WTC11 (cell line): ENCODE measurements at regions not wholly inside any gene's neighbourhood (a gene's known extent, or its start where the extent isn't known, plus 50 kb on each side); places are given as distances from the start of the nearest gene placed in this dataset.

Experiments used
- ATAC-seq: fragments of 200-7000 bp; cut with Tn5 transposase; 2 replicates; pipeline ENCODE4 v1.10.0; 2021; ENCODE audit warnings: mild to moderate bottlenecking, moderate library complexity
- CTCF ChIA-PET: fragments of 300-600 bp; sonication (Branson Sonifier 250); formaldehyde crosslinking; loops from one replicate; lab custom pipeline; 2021; ENCODE audit warnings: antibody characterized with exemption; lab: Charles Lee
- POLR2A ChIA-PET: fragments of 350-600 bp; sonication (Branson Sonifier 250); formaldehyde crosslinking; loops from one replicate; lab custom pipeline; 2021; ENCODE audit warnings: antibody characterized with exemption; lab: Charles Lee
- DNase-seq: peaks from one replicate; pipeline ENCODE4 v3.0.0; 2021; ENCODE audit warnings: low spot score
- H3K27ac Mint-ChIP-seq: 2 replicates; pipeline ENCODE4 v1.8.0; 2021; ENCODE audit warnings: mixed read lengths
- H3K27me3 Mint-ChIP-seq: 2 replicates; pipeline ENCODE4 v1.8.0; 2021; ENCODE audit warnings: low read depth, mild to moderate bottlenecking, moderate library complexity, mixed read lengths
- H3K36me3 Mint-ChIP-seq: 2 replicates; pipeline ENCODE4 v1.8.0; 2021; ENCODE audit warnings: mixed read lengths
- H3K4me1 Mint-ChIP-seq: 2 replicates; pipeline ENCODE4 v1.8.0; 2022; ENCODE audit warnings: mixed read lengths
- H3K4me3 Mint-ChIP-seq: 2 replicates; pipeline ENCODE4 v1.8.0; 2021; ENCODE audit warnings: mild to moderate bottlenecking, moderate library complexity, mixed read lengths
- H3K9me3 Mint-ChIP-seq: 2 replicates; pipeline ENCODE4 v1.8.0; 2021; ENCODE audit warnings: mixed read lengths
- ATF1 ChIP-seq: sonication (generic); formaldehyde crosslinking; IDR thresholded peaks from 2 replicates; pipeline ENCODE4 v1.8.1; 2023; ENCODE audit warnings: mild to moderate bottlenecking, moderate library complexity, missing genetic modification reagents
- CBFB ChIP-seq: sonication (generic); formaldehyde crosslinking; IDR thresholded peaks from 2 replicates; pipeline ENCODE4 v1.8.1; 2022; ENCODE audit warnings: mild to moderate bottlenecking, low read depth, missing genetic modification reagents
- ELF4 ChIP-seq: sonication (generic); formaldehyde crosslinking; IDR thresholded peaks from 2 replicates; pipeline ENCODE4 v1.8.1; 2022; ENCODE audit warnings: low read depth, mild to moderate bottlenecking, moderate library complexity, missing genetic modification reagents
- ETV6 ChIP-seq: sonication (generic); formaldehyde crosslinking; IDR thresholded peaks from 2 replicates; pipeline ENCODE4 v1.8.1; 2022; ENCODE audit warnings: mild to moderate bottlenecking, missing genetic modification reagents
- FOXJ3 ChIP-seq: sonication (generic); formaldehyde crosslinking; IDR thresholded peaks from 2 replicates; pipeline ENCODE4 v1.9.0; 2021; ENCODE audit warnings: missing genetic modification reagents, mild to moderate bottlenecking, borderline replicate concordance
- GRHL2 ChIP-seq: fragments of 250-450 bp; sonication (Bioruptor Pico); IDR thresholded peaks from 2 replicates; pipeline ENCODE4 v1.8.0; 2022; ENCODE audit warnings: mild to moderate bottlenecking, moderate library complexity; ENCODE audit not compliant: insufficient replicate concordance, severe bottlenecking
- JAZF1 ChIP-seq: fragments of 250-450 bp; sonication (Bioruptor Pico); IDR thresholded peaks from 2 replicates; pipeline ENCODE4 v1.9.0; 2021; ENCODE audit warnings: moderate library complexity, mild to moderate bottlenecking, inconsistent platforms
- NFE2L1 ChIP-seq: sonication (generic); formaldehyde crosslinking; IDR thresholded peaks from 2 replicates; pipeline ENCODE4 v1.8.1; 2023; ENCODE audit warnings: missing genetic modification reagents
- TCF7 ChIP-seq: sonication (generic); formaldehyde crosslinking; IDR thresholded peaks from 2 replicates; pipeline ENCODE4 v1.8.0; 2022; ENCODE audit warnings: mild to moderate bottlenecking, low read depth, missing genetic modification reagents, moderate library complexity
- TP53 ChIP-seq: sonication (generic); formaldehyde crosslinking; IDR thresholded peaks from 2 replicates; pipeline ENCODE4 v1.8.1; 2023; ENCODE audit warnings: mild to moderate bottlenecking, missing genetic modification reagents
- ZNF121 ChIP-seq: sonication (generic); formaldehyde crosslinking; IDR thresholded peaks from 2 replicates; pipeline ENCODE4 v1.8.0; 2023; ENCODE audit warnings: missing genetic modification reagents
- ZNF138 ChIP-seq: sonication (generic); formaldehyde crosslinking; conservative IDR thresholded peaks from 2 replicates; pipeline ENCODE4 v1.8.1; 2022; ENCODE audit warnings: mild to moderate bottlenecking, moderate library complexity, missing genetic modification reagents
- ZNF263 ChIP-seq: sonication (generic); formaldehyde crosslinking; IDR thresholded peaks from 2 replicates; pipeline ENCODE4 v1.8.1; 2022; ENCODE audit warnings: low read depth, mild to moderate bottlenecking, moderate library complexity, missing genetic modification reagents
- ZNF416 ChIP-seq: fragments of 250-450 bp; sonication (Bioruptor Pico); IDR thresholded peaks from 2 replicates; pipeline ENCODE4 v1.9.0; 2021; ENCODE audit warnings: mild to moderate bottlenecking, inconsistent platforms
- ZNF671 ChIP-seq: fragments of 250-450 bp; sonication (Bioruptor Pico); IDR thresholded peaks from 2 replicates; pipeline ENCODE4 v1.8.0; 2021; ENCODE audit warnings: mild to moderate bottlenecking
- TF ChIP-seq, protein P1 (sequence below): fragments of 250-450 bp; sonication (Bioruptor Pico); IDR thresholded peaks from 2 replicates; pipeline ENCODE4 v1.8.0; 2021; ENCODE audit warnings: mild to moderate bottlenecking
- TF ChIP-seq, protein P2 (sequence below): sonication (generic); formaldehyde crosslinking; IDR thresholded peaks from 2 replicates; pipeline ENCODE4 v1.8.1; 2023; ENCODE audit warnings: mild to moderate bottlenecking, missing genetic modification reagents, moderate library complexity
- TF ChIP-seq, protein P3 (sequence below): fragments of 250-450 bp; sonication (Bioruptor Pico); IDR thresholded peaks from 2 replicates; pipeline ENCODE4 v1.9.0; 2021; ENCODE audit warnings: mild to moderate bottlenecking
- TF ChIP-seq, protein P4 (sequence below): sonication (generic); formaldehyde crosslinking; IDR thresholded peaks from 2 replicates; pipeline ENCODE4 v1.8.0; 2022; ENCODE audit warnings: mild to moderate bottlenecking, missing genetic modification reagents
- TF ChIP-seq, protein P5 (sequence below): sonication (generic); formaldehyde crosslinking; IDR thresholded peaks from 2 replicates; pipeline ENCODE4 v1.8.1; 2023; ENCODE audit warnings: mild to moderate bottlenecking, moderate library complexity, missing genetic modification reagents
- TF ChIP-seq, protein P6 (sequence below): fragments of 250-450 bp; sonication (Bioruptor Pico); IDR thresholded peaks from 2 replicates; pipeline ENCODE4 v1.9.0; 2021; ENCODE audit warnings: mild to moderate bottlenecking

DNA sequence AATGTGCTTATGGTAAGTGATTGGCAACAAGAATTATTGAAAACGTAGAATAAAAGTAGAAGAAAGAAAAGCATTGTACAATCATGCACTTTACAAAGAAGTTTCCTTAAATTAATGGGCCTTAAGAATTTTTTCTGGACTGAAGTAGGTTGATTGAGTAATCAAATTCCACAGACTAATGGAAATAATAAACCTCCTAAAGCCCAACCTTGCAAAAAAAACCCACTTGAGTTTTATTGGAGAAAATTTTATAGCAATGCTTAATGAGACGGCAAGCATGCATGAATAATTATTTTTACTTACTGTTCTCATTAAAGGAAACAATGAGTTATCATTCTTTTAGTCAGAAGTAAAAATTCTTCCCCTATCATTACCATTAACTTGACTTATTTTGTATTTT is 676.1 kb upstream of the C9orf72 start:
- CTCF ChIA-PET, result no interaction called here
- Mint-ChIP-seq H3K9me3 (peaks cover 9% of the 10 kb centered on the region), H3K4me1 (peaks cover 15% of the 10 kb centered on the region)

DNA sequence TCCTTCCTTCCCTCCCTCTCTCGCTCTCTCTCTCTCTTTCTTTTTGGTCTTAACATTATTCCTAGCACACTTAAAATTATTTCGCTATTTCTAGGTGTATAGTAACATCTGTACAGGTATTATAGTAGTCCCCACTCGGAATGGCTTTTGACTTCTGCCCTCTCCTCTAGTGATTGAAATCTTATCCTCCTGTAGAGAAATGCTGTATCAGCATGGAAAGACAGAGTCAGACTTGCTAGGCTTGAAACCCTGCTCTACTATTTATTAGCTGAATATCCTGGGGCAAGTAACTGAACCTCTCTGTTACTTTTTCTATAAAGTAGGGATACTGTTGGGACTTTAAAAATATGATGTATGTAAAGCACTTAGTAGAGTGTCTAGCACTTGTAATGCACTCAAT is 681.9 kb upstream of the C9orf72 start:
- no peaks in the 10 kb centered on the region for H3K27me3 Mint-ChIP-seq
- no peak overlapping the region for H3K4me3 Mint-ChIP-seq
- peaks cover 19% of the 10 kb centered on the region for H3K4me1 Mint-ChIP-seq
- ATAC-seq (no peak), DNase-seq (no peak)
- H3K27ac Mint-ChIP-seq, result no peak overlapping the region
- ChIA-PET POLR2A (no interaction called here), CTCF (no interaction called here)
- no peaks in the 10 kb centered on the region for H3K9me3 Mint-ChIP-seq
- H3K36me3 Mint-ChIP-seq, result no peaks in the 10 kb centered on the region
- TF ChIP-seq, protein P1, sequence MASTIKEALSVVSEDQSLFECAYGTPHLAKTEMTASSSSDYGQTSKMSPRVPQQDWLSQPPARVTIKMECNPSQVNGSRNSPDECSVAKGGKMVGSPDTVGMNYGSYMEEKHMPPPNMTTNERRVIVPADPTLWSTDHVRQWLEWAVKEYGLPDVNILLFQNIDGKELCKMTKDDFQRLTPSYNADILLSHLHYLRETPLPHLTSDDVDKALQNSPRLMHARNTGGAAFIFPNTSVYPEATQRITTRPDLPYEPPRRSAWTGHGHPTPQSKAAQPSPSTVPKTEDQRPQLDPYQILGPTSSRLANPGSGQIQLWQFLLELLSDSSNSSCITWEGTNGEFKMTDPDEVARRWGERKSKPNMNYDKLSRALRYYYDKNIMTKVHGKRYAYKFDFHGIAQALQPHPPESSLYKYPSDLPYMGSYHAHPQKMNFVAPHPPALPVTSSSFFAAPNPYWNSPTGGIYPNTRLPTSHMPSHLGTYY, result no peak
- TF ChIP-seq ETV6 (CRISPR knock-in tag) (no peak), GRHL2 (no peak), NFE2L1 (CRISPR knock-in tag) (no peak), ZNF138 (CRISPR knock-in tag) (no peak), ATF1 (no peak), TCF7 (CRISPR knock-in tag) (no peak)

More for the DNA sequence above, 676.1 kb upstream of the C9orf72 start:
- no peaks in the 10 kb centered on the region for H3K36me3 Mint-ChIP-seq
- H3K4me3 Mint-ChIP-seq, result no peak overlapping the region
- no peak for ATAC-seq
- H3K27me3 Mint-ChIP-seq, result no peaks in the 10 kb centered on the region
- POLR2A ChIA-PET, result no interaction called here
- TF ChIP-seq FOXJ3, result no peak
- TF ChIP-seq JAZF1 (CRISPR knock-in tag), result no peak
- no peak for TF ChIP-seq ZNF121
- TF ChIP-seq ZNF263, result no peak
- TF ChIP-seq, protein P2, sequence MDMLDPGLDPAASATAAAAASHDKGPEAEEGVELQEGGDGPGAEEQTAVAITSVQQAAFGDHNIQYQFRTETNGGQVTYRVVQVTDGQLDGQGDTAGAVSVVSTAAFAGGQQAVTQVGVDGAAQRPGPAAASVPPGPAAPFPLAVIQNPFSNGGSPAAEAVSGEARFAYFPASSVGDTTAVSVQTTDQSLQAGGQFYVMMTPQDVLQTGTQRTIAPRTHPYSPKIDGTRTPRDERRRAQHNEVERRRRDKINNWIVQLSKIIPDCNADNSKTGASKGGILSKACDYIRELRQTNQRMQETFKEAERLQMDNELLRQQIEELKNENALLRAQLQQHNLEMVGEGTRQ, result no peak
- TF ChIP-seq, protein P3, sequence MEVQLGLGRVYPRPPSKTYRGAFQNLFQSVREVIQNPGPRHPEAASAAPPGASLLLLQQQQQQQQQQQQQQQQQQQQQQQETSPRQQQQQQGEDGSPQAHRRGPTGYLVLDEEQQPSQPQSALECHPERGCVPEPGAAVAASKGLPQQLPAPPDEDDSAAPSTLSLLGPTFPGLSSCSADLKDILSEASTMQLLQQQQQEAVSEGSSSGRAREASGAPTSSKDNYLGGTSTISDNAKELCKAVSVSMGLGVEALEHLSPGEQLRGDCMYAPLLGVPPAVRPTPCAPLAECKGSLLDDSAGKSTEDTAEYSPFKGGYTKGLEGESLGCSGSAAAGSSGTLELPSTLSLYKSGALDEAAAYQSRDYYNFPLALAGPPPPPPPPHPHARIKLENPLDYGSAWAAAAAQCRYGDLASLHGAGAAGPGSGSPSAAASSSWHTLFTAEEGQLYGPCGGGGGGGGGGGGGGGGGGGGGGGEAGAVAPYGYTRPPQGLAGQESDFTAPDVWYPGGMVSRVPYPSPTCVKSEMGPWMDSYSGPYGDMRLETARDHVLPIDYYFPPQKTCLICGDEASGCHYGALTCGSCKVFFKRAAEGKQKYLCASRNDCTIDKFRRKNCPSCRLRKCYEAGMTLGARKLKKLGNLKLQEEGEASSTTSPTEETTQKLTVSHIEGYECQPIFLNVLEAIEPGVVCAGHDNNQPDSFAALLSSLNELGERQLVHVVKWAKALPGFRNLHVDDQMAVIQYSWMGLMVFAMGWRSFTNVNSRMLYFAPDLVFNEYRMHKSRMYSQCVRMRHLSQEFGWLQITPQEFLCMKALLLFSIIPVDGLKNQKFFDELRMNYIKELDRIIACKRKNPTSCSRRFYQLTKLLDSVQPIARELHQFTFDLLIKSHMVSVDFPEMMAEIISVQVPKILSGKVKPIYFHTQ, result no peak
- TF ChIP-seq, protein P4, sequence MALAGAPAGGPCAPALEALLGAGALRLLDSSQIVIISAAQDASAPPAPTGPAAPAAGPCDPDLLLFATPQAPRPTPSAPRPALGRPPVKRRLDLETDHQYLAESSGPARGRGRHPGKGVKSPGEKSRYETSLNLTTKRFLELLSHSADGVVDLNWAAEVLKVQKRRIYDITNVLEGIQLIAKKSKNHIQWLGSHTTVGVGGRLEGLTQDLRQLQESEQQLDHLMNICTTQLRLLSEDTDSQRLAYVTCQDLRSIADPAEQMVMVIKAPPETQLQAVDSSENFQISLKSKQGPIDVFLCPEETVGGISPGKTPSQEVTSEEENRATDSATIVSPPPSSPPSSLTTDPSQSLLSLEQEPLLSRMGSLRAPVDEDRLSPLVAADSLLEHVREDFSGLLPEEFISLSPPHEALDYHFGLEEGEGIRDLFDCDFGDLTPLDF (CRISPR knock-in tag), result no peak
- no peak for TF ChIP-seq ELF4 (CRISPR knock-in tag)
- TF ChIP-seq TP53 (CRISPR knock-in tag), result no peak
- TF ChIP-seq ZNF416 (CRISPR knock-in tag), result no peak
- TF ChIP-seq ZNF138 (CRISPR knock-in tag), result no peak
- no peak for TF ChIP-seq CBFB
- TF ChIP-seq, protein P5, sequence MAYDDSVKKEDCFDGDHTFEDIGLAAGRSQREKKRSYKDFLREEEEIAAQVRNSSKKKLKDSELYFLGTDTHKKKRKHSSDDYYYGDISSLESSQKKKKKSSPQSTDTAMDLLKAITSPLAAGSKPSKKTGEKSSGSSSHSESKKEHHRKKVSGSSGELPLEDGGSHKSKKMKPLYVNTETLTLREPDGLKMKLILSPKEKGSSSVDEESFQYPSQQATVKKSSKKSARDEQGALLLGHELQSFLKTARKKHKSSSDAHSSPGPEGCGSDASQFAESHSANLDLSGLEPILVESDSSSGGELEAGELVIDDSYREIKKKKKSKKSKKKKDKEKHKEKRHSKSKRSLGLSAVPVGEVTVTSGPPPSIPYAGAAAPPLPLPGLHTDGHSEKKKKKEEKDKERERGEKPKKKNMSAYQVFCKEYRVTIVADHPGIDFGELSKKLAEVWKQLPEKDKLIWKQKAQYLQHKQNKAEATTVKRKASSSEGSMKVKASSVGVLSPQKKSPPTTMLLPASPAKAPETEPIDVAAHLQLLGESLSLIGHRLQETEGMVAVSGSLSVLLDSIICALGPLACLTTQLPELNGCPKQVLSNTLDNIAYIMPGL (CRISPR knock-in tag), result no peak
- TF ChIP-seq, protein P6, sequence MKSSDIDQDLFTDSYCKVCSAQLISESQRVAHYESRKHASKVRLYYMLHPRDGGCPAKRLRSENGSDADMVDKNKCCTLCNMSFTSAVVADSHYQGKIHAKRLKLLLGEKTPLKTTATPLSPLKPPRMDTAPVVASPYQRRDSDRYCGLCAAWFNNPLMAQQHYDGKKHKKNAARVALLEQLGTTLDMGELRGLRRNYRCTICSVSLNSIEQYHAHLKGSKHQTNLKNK (CRISPR knock-in tag), result no peak
- no peak for TF ChIP-seq ZNF671 (CRISPR knock-in tag)
- H3K27ac Mint-ChIP-seq, result no peak overlapping the region
- no peak for DNase-seq
